NCI-H2107 treated with DMSO at 0.1 percent for 48 hours (cell line): ENCODE measurements at regions not wholly inside any gene's neighbourhood (a gene's known extent, or its start where the extent isn't known, plus 50 kb on each side); places are given as distances from the start of the nearest gene placed in this dataset.

Experiments used
- DNase-seq: peaks from one replicate; lab custom pipeline; 2025; ENCODE audit not compliant: unreplicated experiment; lab: John Stamatoyannopoulos, UW

DNA sequence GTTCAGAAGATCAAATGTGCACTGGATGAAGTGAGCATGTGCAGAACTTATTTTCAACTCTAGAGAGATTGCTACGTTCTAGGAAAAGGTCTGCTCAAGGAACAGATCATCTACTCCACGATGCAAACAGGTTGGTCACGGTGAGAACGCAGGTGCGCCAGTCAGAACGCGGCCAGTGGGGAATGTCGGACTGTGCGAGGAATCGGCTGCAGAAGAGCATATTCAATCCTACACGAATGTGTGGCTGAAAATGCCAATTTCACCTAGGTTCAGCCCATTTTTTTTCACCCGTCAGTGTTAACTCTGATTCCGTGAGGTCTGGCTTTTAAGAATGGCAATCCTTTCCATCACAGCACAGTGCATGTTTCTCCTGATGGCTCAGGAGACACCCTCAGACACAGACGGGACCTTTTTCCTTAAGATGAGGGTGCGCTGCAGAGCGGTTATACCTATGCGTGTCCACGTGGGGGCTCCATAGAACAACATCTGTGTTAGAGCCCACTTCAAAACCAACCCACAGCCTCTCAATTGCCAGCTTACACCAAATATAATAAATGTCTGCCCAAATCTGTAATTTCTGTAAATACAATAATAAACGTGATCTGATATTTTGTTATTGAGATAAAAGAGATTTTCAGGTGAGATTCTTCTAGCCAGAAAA is 250.4 kb downstream of the FOXA2 start:
- DNase-seq = peak; percentile 54

GRCh38 chr20:22324505-22324904 is 259.9 kb downstream of the FOXA2 start:
- no peak for DNase-seq

GRCh38 chr20:22322513-22322912 is 261.9 kb downstream of the FOXA2 start:
- no peak for DNase-seq

GRCh38 chr20:22321191-22321590 is 263.2 kb downstream of the FOXA2 start:
- no peak for DNase-seq

- DNase-seq = no peak
These were observed 264.0 kb downstream of the FOXA2 start for GRCh38 chr20:22320245-22320915.

- DNase-seq = no peak
These were observed 268.6 kb downstream of the FOXA2 start for GRCh38 chr20:22315771-22316170.

GRCh38 chr20:22315073-22315472 is 269.3 kb downstream of the FOXA2 start:
- no peak for DNase-seq

DNA sequence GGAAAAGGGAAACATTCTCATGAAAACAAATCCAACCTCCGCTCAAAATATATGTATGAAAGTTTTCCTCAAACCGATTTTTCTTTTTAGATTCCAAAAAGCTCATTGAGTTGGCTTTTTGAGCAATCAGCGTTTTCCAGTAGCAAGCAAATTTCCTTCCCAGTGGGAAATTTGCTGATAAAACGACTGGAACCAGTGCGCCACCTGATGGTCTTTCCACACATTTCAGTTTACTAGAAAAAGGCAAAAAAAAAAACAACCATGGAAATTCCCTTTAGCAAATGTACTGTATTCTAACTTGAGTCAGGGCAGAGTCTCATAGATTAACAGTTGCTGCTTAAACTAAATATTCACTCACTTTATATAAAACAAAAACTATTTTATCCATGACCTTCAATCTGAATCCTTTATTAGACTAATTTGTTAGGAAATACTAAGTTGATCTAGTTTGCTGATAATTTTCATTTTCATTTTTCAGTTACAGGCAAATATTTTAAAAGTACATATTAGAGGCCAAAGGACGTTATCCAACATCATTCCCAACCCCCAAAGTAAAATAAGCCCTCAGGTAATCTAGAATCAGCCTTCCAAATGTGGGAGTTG is 271.5 kb downstream of the FOXA2 start:
- DNase-seq = peak; percentile 1

- no peak for DNase-seq
These were observed 275.4 kb downstream of the FOXA2 start for GRCh38 chr20:22308934-22309333.

- no peak for DNase-seq
These were observed 277.0 kb downstream of the FOXA2 start for GRCh38 chr20:22307409-22307808.

DNA sequence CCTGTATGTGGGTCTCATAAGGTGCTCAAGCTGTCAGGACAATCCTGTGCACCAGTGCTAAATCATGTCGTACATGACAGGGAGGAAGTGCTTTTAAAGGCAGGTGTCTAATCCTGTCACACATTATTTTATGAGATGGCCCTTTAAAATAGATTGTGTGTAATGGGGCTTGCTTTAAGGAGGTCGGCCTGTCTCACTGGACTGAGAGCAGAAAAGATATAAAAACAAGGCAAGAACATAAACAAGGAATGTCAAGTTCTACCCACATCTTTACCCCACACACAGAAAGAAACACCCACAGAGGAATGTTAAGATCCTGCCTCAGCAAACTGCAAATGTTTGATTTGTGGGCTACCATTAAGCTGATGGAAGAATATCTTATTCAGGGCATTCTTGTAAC is 279.0 kb downstream of the FOXA2 start:
- DNase-seq = no peak

DNA sequence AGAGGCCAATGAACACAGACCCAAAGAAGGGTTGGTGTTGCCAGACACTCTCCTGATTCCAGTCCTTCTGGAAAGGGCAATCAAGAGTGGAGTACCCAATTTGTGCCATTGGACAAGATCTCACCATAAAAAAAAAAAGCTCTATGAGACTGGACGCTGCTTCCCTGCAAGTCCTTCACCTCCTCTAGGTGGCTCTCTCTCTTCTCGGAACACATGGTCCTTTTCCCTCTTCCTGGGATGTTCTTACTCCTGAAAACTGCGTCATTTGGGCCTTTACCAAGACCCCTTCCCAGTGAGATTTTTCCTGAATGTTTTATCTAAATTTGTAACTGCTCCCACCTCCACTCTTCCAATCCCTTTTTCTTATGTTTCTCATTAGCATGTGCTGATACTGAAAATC is 280.8 kb downstream of the FOXA2 start:
- no peak for DNase-seq

GRCh38 chr20:22302039-22302438 is 282.3 kb downstream of the FOXA2 start:
- DNase-seq = no peak

DNA sequence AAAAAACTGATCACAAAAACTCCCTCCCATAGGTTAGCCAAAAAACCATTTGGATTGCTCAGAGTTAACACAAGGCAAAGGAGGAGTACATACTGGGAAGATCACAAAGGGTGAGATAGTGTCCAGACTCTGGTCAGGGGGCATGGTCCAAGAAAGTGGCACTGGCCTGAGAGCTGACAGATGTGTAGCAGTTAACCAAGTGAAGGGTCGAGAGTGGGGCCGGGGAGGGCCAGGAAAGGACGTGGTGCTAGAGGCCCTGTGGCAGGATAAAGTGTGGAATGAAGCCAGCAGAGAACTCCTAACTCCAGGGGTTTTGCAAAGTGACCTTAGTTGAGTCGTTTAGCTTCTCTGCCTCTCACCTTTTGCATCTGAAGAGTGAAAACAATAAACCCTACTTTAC is 290.5 kb downstream of the FOXA2 start:
- no peak for DNase-seq

DNA sequence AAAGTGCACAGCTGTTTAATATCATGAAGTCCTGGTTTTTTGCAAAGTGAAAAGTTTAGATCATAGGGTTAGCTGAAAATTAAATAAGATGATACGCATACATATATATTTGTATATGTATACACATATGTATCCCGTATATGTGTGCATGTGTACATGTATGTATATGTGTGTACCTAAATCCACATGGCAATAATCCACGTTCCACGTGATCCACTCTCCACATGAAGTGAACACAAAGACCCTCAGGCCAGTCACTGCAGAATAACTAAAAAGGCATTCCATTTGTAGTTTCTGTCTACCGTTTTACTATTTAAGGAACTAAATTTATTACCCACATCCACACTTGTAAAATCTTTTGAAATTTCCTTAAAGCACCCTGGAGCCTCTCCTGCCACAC is 294.9 kb downstream of the FOXA2 start:
- no peak for DNase-seq

DNA sequence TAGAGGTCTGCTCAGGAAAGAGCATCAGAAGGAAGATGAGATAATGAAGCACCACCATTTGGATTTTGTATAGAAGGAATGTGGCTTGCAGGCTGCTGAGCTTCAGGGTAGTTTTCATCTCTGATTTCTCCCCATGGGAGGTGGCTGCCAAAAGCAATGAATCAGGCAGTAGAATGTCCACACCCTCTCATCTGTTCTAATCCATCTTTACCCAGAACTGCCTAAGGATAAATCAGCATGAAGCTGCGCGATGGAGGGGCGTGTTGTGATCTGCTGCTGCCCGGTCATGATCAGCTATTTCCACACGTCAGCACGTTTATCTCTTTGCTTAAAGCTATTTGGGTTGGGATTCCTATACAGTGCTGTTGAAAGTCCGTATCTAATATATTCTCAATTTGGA is 295.4 kb downstream of the FOXA2 start:
- DNase-seq = no peak

GRCh38 chr20:22288156-22288555 is 296.2 kb downstream of the FOXA2 start:
- DNase-seq = no peak

DNA sequence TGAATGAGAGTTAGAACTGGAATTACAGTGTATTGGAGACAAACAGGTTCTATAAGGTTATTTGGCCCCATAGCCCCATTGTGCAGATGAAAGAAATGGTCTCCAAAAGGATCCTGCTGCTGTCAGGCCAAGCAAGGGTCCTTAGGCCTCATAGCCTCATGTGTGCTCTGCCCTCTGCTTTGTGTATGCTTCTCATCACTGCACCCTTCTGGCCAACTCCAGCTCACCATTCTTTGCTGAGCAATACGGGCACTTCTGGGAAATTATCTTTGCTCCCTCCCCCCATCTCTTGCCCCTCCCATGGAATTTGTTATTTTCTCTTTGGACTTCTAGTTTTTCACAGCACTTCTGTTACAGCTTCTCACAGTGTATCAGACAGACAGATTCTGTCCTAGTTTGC is 298.8 kb downstream of the FOXA2 start:
- no peak for DNase-seq

GRCh38 chr20:22282696-22283095 is 301.7 kb downstream of the FOXA2 start:
- no peak for DNase-seq

- DNase-seq = no peak
These were observed 310.0 kb downstream of the FOXA2 start for GRCh38 chr20:22274330-22274729.

- no peak for DNase-seq
These were observed 315.7 kb downstream of the FOXA2 start for GRCh38 chr20:22268675-22269074.

DNA sequence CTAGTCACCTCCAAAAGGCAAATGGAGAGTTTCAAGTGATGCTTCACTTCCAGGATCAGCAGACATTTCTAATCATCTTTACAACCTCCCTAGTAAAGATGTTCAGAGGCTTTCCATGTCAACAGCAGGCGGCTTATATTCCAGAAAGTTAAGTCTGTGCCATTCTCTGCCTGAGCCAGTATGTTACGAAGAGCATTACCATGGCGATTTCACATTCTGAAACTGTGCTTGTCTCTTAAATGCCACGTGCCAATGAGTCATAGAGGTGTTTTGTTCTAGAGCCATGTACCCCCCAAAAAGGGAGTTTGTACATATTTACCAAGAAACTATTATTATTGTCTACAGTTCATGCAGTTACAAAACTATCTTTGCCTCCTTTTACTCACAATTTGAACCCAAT is 319.5 kb downstream of the FOXA2 start:
- no peak for DNase-seq

DNA sequence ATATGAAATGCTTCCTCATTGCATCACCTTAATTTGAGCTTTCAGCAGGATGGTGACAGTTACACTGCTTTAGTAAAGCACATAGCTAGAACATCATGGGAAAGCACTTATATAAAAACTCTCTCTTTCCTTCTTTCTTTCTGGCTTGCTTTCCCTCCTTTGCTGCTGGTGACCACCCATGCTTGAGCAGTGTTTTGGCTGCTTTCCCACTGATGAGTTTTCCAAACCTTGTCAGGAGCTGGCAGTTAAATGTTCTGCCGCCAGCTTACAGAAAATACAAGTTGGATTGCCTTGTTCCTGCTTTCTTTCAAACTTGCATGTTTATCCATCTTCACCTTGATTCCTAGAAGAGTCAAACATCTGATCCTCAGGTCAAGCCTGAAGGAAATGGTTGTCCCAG is 323.9 kb downstream of the FOXA2 start:
- DNase-seq = no peak
